K562 (cell line): ENCODE measurements at regions not wholly inside any gene's neighbourhood (a gene's known extent, or its start where the extent isn't known, plus 50 kb on each side); places are given as distances from the start of the nearest gene placed in this dataset.

Experiments
- ATAC-seq: fragments of 200-7000 bp; cut with Tn5 transposase; 3 replicates; pipeline ENCODE4 v1.9.1; 2020; ENCODE audit warnings: moderate library complexity
- BruUV-seq: library from RNA; stranded (reverse); fragments of 400-500 nt; replicated peaks from 2 replicates; lab custom pipeline; 2021; lab: Mats Ljungman, UMichigan
- CTCF ChIA-PET: fragments of 300-600 bp; formaldehyde crosslinking; extraction: SDS; loops from one replicate; lab custom pipeline; 2021; ENCODE audit warnings: low intra/inter-chr PET ratio; lab: Yijun Ruan, JAX
- POLR2A ChIA-PET: fragments of 300-600, 350-650 bp; sonication (Branson Sonifier 250); formaldehyde crosslinking; extraction: SDS; loops from one replicate; lab custom pipeline; 2021; ENCODE audit warnings: antibody characterized with exemption, inconsistent platforms; lab: Yijun Ruan, JAX
- DNase-seq, 4 experiments: peaks; one replicate each; pipeline versions ENCODE4 v3.0.0 to v3.0.0-alpha.2; 2011 to 2018; ENCODE audit warnings: low spot score in 3 of 4, mixed read lengths in 3 of 4; ENCODE audit errors: extremely low read depth in 1 of 4
- FAIRE-seq: peaks from 2 replicates; lab custom pipeline; 2011; peaks lifted over from hg19 to GRCh38; lab: Jason Lieb, UNC
- H2AFZ ChIP-seq: 2 replicates; pipeline ENCODE4 v1.6.0; 2011; ENCODE audit warnings: low read depth, low read length, control low read depth, inconsistent platforms
- H3K27ac ChIP-seq: fragments of 200-600 bp; 3 replicates; pipeline ENCODE4 v1.8.0; 2011; ENCODE audit warnings: low read depth, mild to moderate bottlenecking, control low read depth, inconsistent platforms, low read length, moderate library complexity, mixed read lengths; ENCODE audit errors: extremely low read depth
- H3K27me3 ChIP-seq, 2 experiments: fragments of 300-600 bp in 1 of 2; 2 replicates in 1 of 2; 3 replicates in 1 of 2; pipeline versions ENCODE4 v1.6.0 to v1.8.0; 2011; ENCODE audit warnings: inconsistent platforms in 2 of 2, low read length in 2 of 2, mild to moderate bottlenecking in 1 of 2, mixed read lengths in 1 of 2, moderate library complexity in 1 of 2; ENCODE audit not compliant: control insufficient read depth in 2 of 2, insufficient read depth in 2 of 2
- H3K36me3 ChIP-seq: fragments of 300-600 bp; 3 replicates; pipeline ENCODE4 v1.8.0; 2011; ENCODE audit warnings: mild to moderate bottlenecking, low read length, inconsistent platforms; ENCODE audit not compliant: control insufficient read depth, insufficient read depth
- H3K4me1 ChIP-seq, 2 experiments: fragments of 200-600 bp in 1 of 2; replicated peaks in 1 of 2; 2 replicates in 1 of 2; 3 replicates in 1 of 2; pipeline versions ENCODE4 v1.5.1 to v1.8.0; 2011; ENCODE audit warnings: inconsistent platforms in 2 of 2, low read length in 2 of 2, mild to moderate bottlenecking in 1 of 2, mixed read lengths in 1 of 2, moderate library complexity in 1 of 2; ENCODE audit not compliant: control insufficient read depth in 2 of 2, insufficient read depth in 2 of 2
- H3K4me2 ChIP-seq: 2 replicates; pipeline ENCODE4 v1.6.1; 2011; ENCODE audit warnings: low read length, control low read depth, inconsistent platforms, mixed read lengths; ENCODE audit not compliant: insufficient read depth
- H3K4me3 ChIP-seq: fragments of 200-600 bp; sonication (generic), shearing (Covaris generic); 2 replicates; pipeline ENCODE4 v1.5.1; 2016; ENCODE audit warnings: control low read depth, inconsistent platforms
- H3K79me2 ChIP-seq: fragments of 200-600 bp; 3 replicates; pipeline ENCODE4 v1.8.0; 2011; ENCODE audit warnings: low read length, inconsistent platforms; ENCODE audit not compliant: control insufficient read depth, insufficient read depth
- H3K9ac ChIP-seq, 2 experiments: 2 replicates each; pipeline versions ENCODE4 v1.6.0 to v1.6.1; 2011; ENCODE audit warnings: low read depth in 2 of 2, low read length in 2 of 2, control low read depth in 1 of 2, inconsistent platforms in 1 of 2, mild to moderate bottlenecking in 1 of 2, mixed read lengths in 1 of 2; ENCODE audit not compliant: insufficient read depth in 1 of 2
- H3K9me1 ChIP-seq: one replicate; pipeline ENCODE4 v1.6.0; 2011; ENCODE audit warnings: inconsistent platforms, mild to moderate bottlenecking, low read length, moderate library complexity; ENCODE audit not compliant: control insufficient read depth, insufficient read depth
- H3K9me3 ChIP-seq: replicated peaks from 2 replicates; pipeline ENCODE4 v1.5.1; 2011; ENCODE audit warnings: low read depth, low read length, inconsistent platforms; ENCODE audit not compliant: control insufficient read depth, insufficient read depth
- H4K20me1 ChIP-seq: replicated peaks from 2 replicates; pipeline ENCODE4 v1.6.1; 2011; ENCODE audit warnings: low read length, inconsistent platforms, mixed read lengths; ENCODE audit not compliant: control insufficient read depth, insufficient read depth
- CHD2 ChIP-seq: IDR thresholded peaks from 2 replicates; pipeline ENCODE4 v1.6.1; 2011; ENCODE audit warnings: low read depth, low read length
- GMEB1 ChIP-seq: fragments of 250-450 bp; sonication (Bioruptor Pico); IDR thresholded peaks from 2 replicates; pipeline ENCODE4 v1.4.0; 2020; ENCODE audit warnings: mild to moderate bottlenecking
- HNRNPLL ChIP-seq: fragments of 200-400 bp; formaldehyde crosslinking; IDR thresholded peaks from 2 replicates; pipeline ENCODE4 v1.6.1; 2017; ENCODE audit warnings: low read length, low read depth, mild to moderate bottlenecking; ENCODE audit not compliant: poor library complexity, severe bottlenecking
- POU5F1 ChIP-seq: fragments of 150-350 bp; IDR thresholded peaks from 2 replicates; pipeline ENCODE4 v1.6.1; 2014; ENCODE audit warnings: borderline replicate concordance, low read length, low read depth, mild to moderate bottlenecking; ENCODE audit not compliant: partially characterized antibody
- TEAD2 ChIP-seq: fragments of 450-650 bp; IDR thresholded peaks from 2 replicates; pipeline ENCODE4 v1.6.1; 2016; ENCODE audit warnings: missing genetic modification characterization, control low read depth, missing compliant biosample characterization
- ZNF561 ChIP-seq: fragments of 450-650 bp; formaldehyde crosslinking; conservative IDR thresholded peaks from 2 replicates; pipeline ENCODE4 v1.4.0; 2020; ENCODE audit warnings: mild to moderate bottlenecking, moderate library complexity
- WGBS: fragments of 100-300 bp; shearing (Covaris generic); methylation state at CpG from one replicate; pipeline ENCODE4 v1.1.6; 2016; ENCODE audit warnings: low coverage, mixed read lengths; ENCODE audit not compliant: insufficient coverage; ENCODE audit errors: missing lambda C conversion rate; 5-methylcytosine and 5-hydroxymethylcytosine counted together
- in situ Hi-C: fragments of 300-500 bp; cut with MboI; formaldehyde crosslinking; loops from 4 replicates; pipeline ENCODE4 v1.15.0; 2018; ENCODE audit warnings: inconsistent platforms, mixed read lengths
- intact Hi-C: fragments of 100-400 bp; cut with micrococcal nuclease; formaldehyde crosslinking; loops from 2 replicates; pipeline ENCODE4 v1.14.2; 2022
- TF ChIP-seq, protein P1 (sequence below): fragments of 250-450 bp; sonication (Bioruptor Pico); IDR thresholded peaks from 2 replicates; pipeline ENCODE4 v1.8.0; 2021; ENCODE audit warnings: moderate library complexity, mild to moderate bottlenecking, inconsistent platforms

DNA sequence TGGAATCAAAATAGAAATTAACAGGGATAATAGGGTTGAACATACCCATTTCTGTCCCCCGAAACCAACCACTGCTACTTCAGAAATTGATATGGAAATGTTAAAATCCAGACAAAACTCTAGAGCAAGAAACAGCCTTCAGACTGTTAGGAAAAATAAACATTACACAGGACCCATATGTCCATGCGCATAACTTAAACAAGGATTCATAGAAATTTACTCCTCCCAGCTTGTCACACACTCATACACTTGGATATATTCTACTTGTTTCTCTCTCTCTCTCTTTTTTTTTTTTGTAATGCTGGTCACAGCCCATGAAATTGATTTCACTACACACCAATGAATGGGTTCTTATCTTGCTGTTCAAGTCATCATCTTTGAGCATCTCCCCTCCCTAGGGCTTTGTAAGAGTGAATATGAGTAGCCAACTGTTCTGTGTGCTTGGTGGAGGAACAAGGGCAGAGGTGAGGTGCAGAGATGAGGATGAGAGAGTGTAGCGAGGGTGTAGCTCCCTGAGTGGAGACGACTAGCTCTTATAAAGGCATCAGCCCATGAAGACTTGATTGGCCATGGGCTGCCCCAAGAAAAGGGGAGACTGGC is 61.8 kb upstream of the MLN start:
- in situ Hi-C loops = no loop called here
- no peak for ATAC-seq
- H3K4me3 ChIP-seq = no peak overlapping the region

More for the DNA sequence above, 61.8 kb upstream of the MLN start:
- Histone ChIP-seq H3K27me3 (peaks cover 25 to 44% of the 10 kb centered on the region in 2 experiments), H2AFZ (no peak overlapping the region), H3K9me1 (no peaks in the 10 kb centered on the region), H3K79me2 (no peaks in the 10 kb centered on the region), H3K4me2 (no peak overlapping the region), H3K36me3 (no peaks in the 10 kb centered on the region), H3K4me1 (peaks cover 0 to 8% of the 10 kb centered on the region in 2 experiments; a peak in 3 of 5 replicates), H4K20me1 (no peaks in the 10 kb centered on the region), H3K9me3 (no peaks in the 10 kb centered on the region), H3K27ac (no peak overlapping the region), H3K9ac (no peak overlapping the region)
- no peak for DNase-seq
- no TSS peak for BruUV-seq
- intact Hi-C loops = no loop called here
- no peak for FAIRE-seq
- WGBS = 2% methylated on average over 4 of the region's 4 CpGs
- TF ChIP-seq, protein P1, sequence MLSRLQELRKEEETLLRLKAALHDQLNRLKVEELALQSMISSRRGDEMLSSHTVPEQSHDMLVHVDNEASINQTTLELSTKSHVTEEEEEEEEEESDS (CRISPR knock-in tag) = no peak
- TF ChIP-seq GMEB1 (CRISPR knock-in tag) (no peak), HNRNPLL (no peak), ZNF561 (CRISPR knock-in tag) (no peak), TEAD2 (tag) (no peak), POU5F1 (no peak), CHD2 (no peak)
- ChIA-PET CTCF (no interaction called here), POLR2A (interaction anchor here (0.7 kb wide), 1 partner anchor 11 kb away, joined by 3 read pairs; no protein-coding TSS in a partner anchor)
